C4-2B (cell line): ENCODE measurements at regions not wholly inside any gene's neighbourhood (a gene's known extent, or its start where the extent isn't known, plus 50 kb on each side); places are given as distances from the start of the nearest gene placed in this dataset.

Experiments used
- ZFX ChIP-seq: fragments of 450-650 bp; IDR thresholded peaks from 2 replicates; pipeline ENCODE4 v1.6.1; 2017
- TF ChIP-seq, protein P1 (sequence below): fragments of 450-650 bp; conservative IDR thresholded peaks from 2 replicates; pipeline ENCODE4 v1.5.1; 2017; ENCODE audit warnings: mild to moderate bottlenecking

DNA sequence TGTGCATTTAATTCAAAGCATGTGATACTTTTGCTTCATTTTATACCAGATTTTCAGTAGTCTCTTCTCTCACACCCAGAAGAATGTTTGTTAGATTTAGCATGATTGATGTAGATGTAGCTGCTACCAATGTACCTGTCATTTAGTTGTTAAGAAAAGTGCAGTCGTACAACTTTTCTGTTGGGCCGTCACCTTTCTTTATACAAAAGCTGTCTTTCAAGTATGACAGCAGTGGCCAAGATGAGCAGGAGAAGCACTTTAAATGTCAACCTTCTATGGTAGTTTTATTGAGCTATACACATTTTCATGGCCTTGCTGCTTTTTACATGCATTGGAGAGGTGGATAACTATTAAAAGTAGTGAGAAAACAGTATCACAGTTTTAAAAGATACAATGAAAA, 77.7 kb upstream of the PTPRD start:
- TF ChIP-seq, protein P1, sequence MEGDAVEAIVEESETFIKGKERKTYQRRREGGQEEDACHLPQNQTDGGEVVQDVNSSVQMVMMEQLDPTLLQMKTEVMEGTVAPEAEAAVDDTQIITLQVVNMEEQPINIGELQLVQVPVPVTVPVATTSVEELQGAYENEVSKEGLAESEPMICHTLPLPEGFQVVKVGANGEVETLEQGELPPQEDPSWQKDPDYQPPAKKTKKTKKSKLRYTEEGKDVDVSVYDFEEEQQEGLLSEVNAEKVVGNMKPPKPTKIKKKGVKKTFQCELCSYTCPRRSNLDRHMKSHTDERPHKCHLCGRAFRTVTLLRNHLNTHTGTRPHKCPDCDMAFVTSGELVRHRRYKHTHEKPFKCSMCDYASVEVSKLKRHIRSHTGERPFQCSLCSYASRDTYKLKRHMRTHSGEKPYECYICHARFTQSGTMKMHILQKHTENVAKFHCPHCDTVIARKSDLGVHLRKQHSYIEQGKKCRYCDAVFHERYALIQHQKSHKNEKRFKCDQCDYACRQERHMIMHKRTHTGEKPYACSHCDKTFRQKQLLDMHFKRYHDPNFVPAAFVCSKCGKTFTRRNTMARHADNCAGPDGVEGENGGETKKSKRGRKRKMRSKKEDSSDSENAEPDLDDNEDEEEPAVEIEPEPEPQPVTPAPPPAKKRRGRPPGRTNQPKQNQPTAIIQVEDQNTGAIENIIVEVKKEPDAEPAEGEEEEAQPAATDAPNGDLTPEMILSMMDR: no peak
- TF ChIP-seq ZFX: no peak
